Dermis microvascular lymphatic vessel endothelial cell (primary cell): ENCODE measurements at regions not wholly inside any gene's neighbourhood (a gene's known extent, or its start where the extent isn't known, plus 50 kb on each side); places are given as distances from the start of the nearest gene placed in this dataset.
"Not testable (repeated sequence)": the region's sequence is repeated elsewhere in the genome, so short reads cannot be mapped to it uniquely, and the experiment has no call there.

Experiments used
- DNase-seq, 2 donors: peaks; one replicate each; pipeline versions ENCODE4 v3.0.0 to v3.0.0-alpha.2; 2010; ENCODE audit warnings: low read depth in 2 of 2

GRCh38 chr7:93747019-93747418, 143.5 kb downstream of the TFPI2 start:
- DNase-seq: no peak

- no peak for DNase-seq
Observed at GRCh38 chr7:93739424-93739823, 151.1 kb downstream of the TFPI2 start.

GRCh38 chr7:93737953-93738352, 152.6 kb downstream of the TFPI2 start:
- no peak for DNase-seq

GRCh38 chr7:93736668-93737369, 153.7 kb downstream of the TFPI2 start:
- no peak for DNase-seq

GRCh38 chr7:93728292-93728691, 153.8 kb upstream of the CALCR start:
- DNase-seq: peak in 1 of 2 donors; percentile 10

GRCh38 chr7:93725954-93726353, 151.4 kb upstream of the CALCR start:
- no peak for DNase-seq

- DNase-seq: no peak
Observed at GRCh38 chr7:93723424-93724124, 149.1 kb upstream of the CALCR start.

- DNase-seq: no peak
Observed at GRCh38 chr7:93720106-93720505, 145.6 kb upstream of the CALCR start.

GRCh38 chr7:93719546-93719945, 145.0 kb upstream of the CALCR start:
- no peak for DNase-seq

GRCh38 chr7:93717217-93717900, 142.8 kb upstream of the CALCR start:
- no peak for DNase-seq

- peak; percentile 23 to 65 for DNase-seq
Observed at GRCh38 chr7:93715234-93715633, 140.7 kb upstream of the CALCR start.

GRCh38 chr7:93711926-93712325, 137.4 kb upstream of the CALCR start:
- no peak for DNase-seq

GRCh38 chr7:93708255-93708654, 133.7 kb upstream of the CALCR start:
- DNase-seq: not testable (repeated sequence)

- DNase-seq: no peak
Observed at GRCh38 chr7:93707249-93707648, 132.7 kb upstream of the CALCR start.

GRCh38 chr7:93706162-93706561, 131.6 kb upstream of the CALCR start:
- DNase-seq: not testable (repeated sequence)

- no peak for DNase-seq
Observed at GRCh38 chr7:93704217-93704616, 129.7 kb upstream of the CALCR start.

- DNase-seq: no peak
Observed at GRCh38 chr7:93697901-93698300, 123.4 kb upstream of the CALCR start.

- no peak for DNase-seq
Observed at GRCh38 chr7:93693796-93694195, 119.3 kb upstream of the CALCR start.

GRCh38 chr7:93690021-93690420, 115.5 kb upstream of the CALCR start:
- DNase-seq: no peak

- DNase-seq: no peak
Observed at GRCh38 chr7:93678185-93678584, 103.7 kb upstream of the CALCR start.

GRCh38 chr7:93663561-93664299, 89.2 kb upstream of the CALCR start:
- no peak for DNase-seq

- DNase-seq: not testable (repeated sequence)
Observed at GRCh38 chr7:93658163-93658562, 83.6 kb upstream of the CALCR start.
